Keratinocyte (primary cell): ENCODE measurements at regions not wholly inside any gene's neighbourhood (a gene's known extent, or its start where the extent isn't known, plus 50 kb on each side); places are given as distances from the start of the nearest gene placed in this dataset.
"Not testable (repeated sequence)": the region's sequence is repeated elsewhere in the genome, so short reads cannot be mapped to it uniquely, and the experiment has no call there.

Source experiments
- DNase-seq: peaks from one replicate; pipeline ENCODE4 v3.0.0-alpha.2; 2011; ENCODE audit warnings: low read depth, missing footprints, low spot score
- FAIRE-seq: peaks from 2 replicates; lab custom pipeline; 2011; peaks lifted over from hg19 to GRCh38; lab: Jason Lieb, UNC
- H2AFZ ChIP-seq: 2 replicates; pipeline ENCODE4 v1.6.0; 2012; ENCODE audit warnings: low read length, control low read depth, inconsistent platforms; ENCODE audit not compliant: control insufficient read depth
- H3K27ac ChIP-seq: 2 replicates; pipeline ENCODE4 v1.5.1; 2011; ENCODE audit warnings: low read length; ENCODE audit not compliant: control insufficient read depth, insufficient read depth
- H3K27me3 ChIP-seq: 3 replicates; pipeline ENCODE4 v1.6.0; 2011; ENCODE audit warnings: low read length; ENCODE audit not compliant: control insufficient read depth, insufficient read depth; ENCODE audit errors: extremely low read depth
- H3K36me3 ChIP-seq, 2 experiments: 2 replicates in 1 of 2; 3 replicates in 1 of 2; pipeline ENCODE4 v1.5.1; 2011; ENCODE audit warnings: low read length in 2 of 2, mild to moderate bottlenecking in 1 of 2; ENCODE audit not compliant: control insufficient read depth in 2 of 2, insufficient read depth in 2 of 2; ENCODE audit errors: extremely low read depth in 1 of 2
- H3K4me1 ChIP-seq: 3 replicates; pipeline ENCODE4 v1.5.1; 2011; ENCODE audit warnings: low read length; ENCODE audit not compliant: control insufficient read depth, insufficient read depth; ENCODE audit errors: extremely low read depth
- H3K4me2 ChIP-seq: 3 replicates; pipeline ENCODE4 v1.6.0; 2011; ENCODE audit warnings: low read depth, low read length; ENCODE audit not compliant: control insufficient read depth, insufficient read depth; ENCODE audit errors: extremely low read depth
- H3K4me3 ChIP-seq, 3 experiments: fragments of 200-600 bp in 1 of 3; sonication (generic) in 1 of 3; 2 replicates in 2 of 3; 3 replicates in 1 of 3; pipeline ENCODE4 v1.5.1; 2011 to 2016; ENCODE audit warnings: low read length in 3 of 3, mild to moderate bottlenecking in 3 of 3, control low read depth in 2 of 3, inconsistent platforms in 1 of 3, low read depth in 1 of 3, mixed read lengths in 1 of 3, mixed run types in 1 of 3, moderate library complexity in 1 of 3; ENCODE audit not compliant: control insufficient read depth in 2 of 3, insufficient read depth in 2 of 3; ENCODE audit errors: extremely low read depth in 1 of 3
- H3K79me2 ChIP-seq: 2 replicates; pipeline ENCODE4 v1.6.0; 2012; ENCODE audit warnings: low read length; ENCODE audit not compliant: control insufficient read depth, insufficient read depth
- H3K9ac ChIP-seq: 3 replicates; pipeline ENCODE4 v1.6.0; 2011; ENCODE audit warnings: low read length; ENCODE audit not compliant: control insufficient read depth, insufficient read depth; ENCODE audit errors: extremely low read depth
- H3K9me1 ChIP-seq: 3 replicates; pipeline ENCODE4 v1.6.0; 2011; ENCODE audit warnings: low read length; ENCODE audit not compliant: control insufficient read depth, insufficient read depth; ENCODE audit errors: extremely low read depth
- H3K9me3 ChIP-seq: 2 replicates; pipeline ENCODE4 v1.5.1; 2012; ENCODE audit warnings: low read depth, low read length; ENCODE audit not compliant: control insufficient read depth
- H4K20me1 ChIP-seq: 3 replicates; pipeline ENCODE4 v1.6.0; 2011; ENCODE audit warnings: low read length; ENCODE audit not compliant: control insufficient read depth, insufficient read depth; ENCODE audit errors: extremely low read depth
- CTCF ChIP-seq, 3 experiments: IDR thresholded peaks in 1 of 3; conservative IDR thresholded peaks in 1 of 3; optimal IDR thresholded peaks in 1 of 3; 2 replicates in 2 of 3; 3 replicates in 1 of 3; pipeline versions ENCODE3 to v1.5.1; 2011; ENCODE audit warnings: low read length in 3 of 3, mild to moderate bottlenecking in 3 of 3, moderate library complexity in 2 of 3, control low read depth in 1 of 3, inconsistent platforms in 1 of 3; ENCODE audit not compliant: insufficient read depth in 2 of 3; ENCODE audit errors: extremely low read depth in 1 of 3
- EZH2 ChIP-seq: IDR thresholded peaks from one replicate; pipeline ENCODE4 v1.6.1; 2012; ENCODE audit warnings: inconsistent platforms, mild to moderate bottlenecking, low read length, moderate library complexity
- dilution Hi-C: fragments of 300-500 bp; cut with MboI; formaldehyde crosslinking; loops from one replicate; pipeline ENCODE4 v1.7.0; 2020; ENCODE audit warnings: low sequenced_read_pairs; ENCODE audit not compliant: extremely low pct_ligation_motif_present

GRCh38 chr18:15197338-15198115 lies 449.6 kb downstream of the ANKRD30B start:
- H2AFZ ChIP-seq, DNase-seq, H3K4me2 ChIP-seq, H3K36me3 ChIP-seq, H3K27ac ChIP-seq, FAIRE-seq, H3K9me3 ChIP-seq, H4K20me1 ChIP-seq, H3K9ac ChIP-seq, H3K9me1 ChIP-seq, H3K79me2 ChIP-seq, H3K4me1 ChIP-seq, dilution Hi-C loops: not testable (repeated sequence)
- Histone ChIP-seq H3K4me3 (peak overlapping the region in 1 of 3 experiments; percentile 10), H3K27me3 (peaks cover 11% of the 10 kb centered on the region)

GRCh38 chr18:15198116-15198389 lies 450.1 kb downstream of the ANKRD30B start:
- DNase-seq = no peak
- FAIRE-seq = no peak
- H3K9ac ChIP-seq = no peak overlapping the region
- peaks cover 11% of the 10 kb centered on the region for H3K27me3 ChIP-seq
- no peaks in the 10 kb centered on the region for H3K9me3 ChIP-seq
- TF ChIP-seq EZH2 (no peak), CTCF (optimal IDR thresholded peaks at IDR 0.05 in 1 of 3, IDR thresholded peaks at IDR 0.05 in 1 of 3, conservative IDR thresholded peaks at IDR 0.05 in 1 of 3; ENCODE audit: extremely low read depth in 1 of 3, insufficient read depth in 2 of 3, low read length in 3 of 3) (no peak)
- no peaks in the 10 kb centered on the region for H4K20me1 ChIP-seq
- no peaks in the 10 kb centered on the region for H3K36me3 ChIP-seq
- H3K9me1 ChIP-seq = no peaks in the 10 kb centered on the region
- no peak overlapping the region for H2AFZ ChIP-seq
- dilution Hi-C loops = no loop called here
- H3K27ac ChIP-seq = no peak overlapping the region
- no peaks in the 10 kb centered on the region for H3K79me2 ChIP-seq
- H3K4me3 ChIP-seq = peak overlapping the region in 1 of 3 experiments; percentile 10
- H3K4me2 ChIP-seq = no peak overlapping the region
- H3K4me1 ChIP-seq = no peaks in the 10 kb centered on the region
